IMR-90 (cell line): ENCODE measurements at regions not wholly inside any gene's neighbourhood (a gene's known extent, or its start where the extent isn't known, plus 50 kb on each side); places are given as distances from the start of the nearest gene placed in this dataset.

Experiments
- CEBPB ChIP-seq: IDR thresholded peaks from 2 replicates; pipeline ENCODE4 v1.6.1; 2012; ENCODE audit warnings: low read depth, low read length, improper control_type of control experiment
- CTCF ChIP-seq: conservative IDR thresholded peaks from 2 replicates; pipeline ENCODE4 v1.5.1; 2012; ENCODE audit warnings: mild to moderate bottlenecking, low read depth, low read length, improper control_type of control experiment
- MAFK ChIP-seq: IDR thresholded peaks from 2 replicates; pipeline ENCODE4 v1.6.1; 2012; ENCODE audit warnings: low read depth, low read length, improper control_type of control experiment
- NFE2L2 ChIP-seq: fragments of 150-350 bp; IDR thresholded peaks from 2 replicates; pipeline ENCODE4 v1.6.1; 2016; ENCODE audit warnings: low read depth, mild to moderate bottlenecking, low read length
- POLR2A ChIP-seq: IDR thresholded peaks from 2 replicates; pipeline ENCODE4 v1.6.1; 2012; ENCODE audit warnings: mild to moderate bottlenecking, low read depth, low read length
- RAD21 ChIP-seq: IDR thresholded peaks from 2 replicates; pipeline ENCODE4 v1.6.1; 2012; ENCODE audit warnings: low read length, improper control_type of control experiment
- RCOR1 ChIP-seq: IDR thresholded peaks from 2 replicates; pipeline ENCODE4 v1.6.1; 2012; ENCODE audit warnings: mild to moderate bottlenecking, low read length, improper control_type of control experiment; ENCODE audit not compliant: insufficient replicate concordance
- SMC3 ChIP-seq: fragments of 150-350 bp; IDR thresholded peaks from 2 replicates; pipeline ENCODE4 v1.6.1; 2016; ENCODE audit warnings: low read depth, mild to moderate bottlenecking, antibody characterized with exemption, low read length, moderate library complexity

DNA sequence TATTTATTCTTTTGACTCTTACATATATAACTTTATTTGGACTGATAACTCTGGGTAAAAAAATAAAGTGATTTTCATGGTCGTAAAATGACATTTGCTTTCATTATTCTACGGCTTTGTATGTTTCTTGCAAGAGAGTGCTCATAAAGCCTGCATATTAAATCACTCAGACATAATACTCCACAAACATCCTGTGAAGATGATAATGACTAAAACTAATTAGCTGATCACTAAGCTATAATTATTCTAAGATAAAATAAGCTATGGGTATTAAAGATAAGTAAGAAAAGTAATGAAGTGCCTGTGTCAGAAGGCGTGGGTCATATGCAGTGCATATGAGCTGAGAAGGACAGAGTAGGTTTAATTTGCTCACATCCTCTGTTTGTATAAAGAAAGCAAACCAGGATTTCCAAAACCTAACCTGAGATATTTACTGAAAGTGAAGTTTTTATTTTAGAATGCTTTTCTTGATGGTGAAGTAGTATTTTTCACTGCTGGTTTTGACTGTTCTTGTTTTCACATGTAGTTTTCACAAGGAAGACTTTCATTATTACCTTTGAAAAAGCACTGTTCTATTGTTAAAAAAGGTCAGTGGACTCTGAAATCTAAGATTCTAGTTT is 278.8 kb downstream of the AMY1C start:
- TF ChIP-seq SMC3 (no peak), POLR2A (no peak), RAD21 (no peak), NFE2L2 (no peak), CTCF (no peak), MAFK (no peak), CEBPB (no peak), RCOR1 (no peak)
